ENCODE measurements at regions not wholly inside any gene's neighbourhood (a gene's known extent, or its start where the extent isn't known, plus 50 kb on each side); places are given as distances from the start of the nearest gene placed in this dataset.

GRCh38 chr10:44014644-44015250 is 366.1 kb upstream of the ZNF32 start:
- no peak for TF ChIP-seq PATZ1 (CRISPR knock-in tag; IDR thresholded peaks at IDR 0.05; ENCODE audit: borderline replicate concordance)
- TF ChIP-seq CREB5 (CRISPR knock-in tag; IDR thresholded peaks at IDR 0.05; ENCODE audit: low read depth) = no peak
- TF ChIP-seq PPARA (CRISPR knock-in tag; IDR thresholded peaks at IDR 0.05; ENCODE audit: borderline replicate concordance) = no peak
- TF ChIP-seq ARNTL (CRISPR knock-in tag; IDR thresholded peaks at IDR 0.05; ENCODE audit: borderline replicate concordance, low read depth) = no peak
- TF ChIP-seq ZFP3 (CRISPR knock-in tag; IDR thresholded peaks at IDR 0.05) = no peak
- TF ChIP-seq ZFP30 (CRISPR knock-in tag; IDR thresholded peaks at IDR 0.05) = no peak
- no peak for TF ChIP-seq CSRNP3 (CRISPR knock-in tag; IDR thresholded peaks at IDR 0.05)
- no peak for TF ChIP-seq TCF4 (CRISPR knock-in tag; IDR thresholded peaks at IDR 0.05; ENCODE audit: borderline replicate concordance)
- TF ChIP-seq ZC3H10 (CRISPR knock-in tag; IDR thresholded peaks at IDR 0.05) = no peak

Measured in SK-N-SH treated with all-trans-retinoic acid at 6 μM for 48 hours (cell line).